GM06990 (cell line): ENCODE measurements at regions not wholly inside any gene's neighbourhood (a gene's known extent, or its start where the extent isn't known, plus 50 kb on each side); places are given as distances from the start of the nearest gene placed in this dataset.

Experiments
- DNase-seq: peaks from one replicate; pipeline ENCODE4 v3.0.0-alpha.2; 2011; ENCODE audit not compliant: insufficient read length; ENCODE audit errors: extremely low read depth
- H3K27me3 ChIP-seq: replicated peaks from 2 replicates; pipeline ENCODE4 v1.6.0; 2011; ENCODE audit warnings: low read length; ENCODE audit not compliant: control insufficient read depth, insufficient read depth
- H3K36me3 ChIP-seq: 2 replicates; pipeline ENCODE4 v1.5.1; 2011; ENCODE audit warnings: low read length; ENCODE audit not compliant: control insufficient read depth, insufficient read depth
- H3K4me3 ChIP-seq: replicated peaks from 2 replicates; pipeline ENCODE4 v1.5.1; 2011; ENCODE audit warnings: low read depth, mild to moderate bottlenecking, control low read depth, low read length
- TF ChIP-seq, protein P1 (sequence below): IDR thresholded peaks from 2 replicates; pipeline ENCODE4 v1.5.1; 2011; ENCODE audit warnings: low read length, control low read depth, mild to moderate bottlenecking, inconsistent platforms; ENCODE audit not compliant: insufficient read depth, poor library complexity, severe bottlenecking

- no peak overlapping the region for H3K4me3 ChIP-seq
- TF ChIP-seq, protein P1, sequence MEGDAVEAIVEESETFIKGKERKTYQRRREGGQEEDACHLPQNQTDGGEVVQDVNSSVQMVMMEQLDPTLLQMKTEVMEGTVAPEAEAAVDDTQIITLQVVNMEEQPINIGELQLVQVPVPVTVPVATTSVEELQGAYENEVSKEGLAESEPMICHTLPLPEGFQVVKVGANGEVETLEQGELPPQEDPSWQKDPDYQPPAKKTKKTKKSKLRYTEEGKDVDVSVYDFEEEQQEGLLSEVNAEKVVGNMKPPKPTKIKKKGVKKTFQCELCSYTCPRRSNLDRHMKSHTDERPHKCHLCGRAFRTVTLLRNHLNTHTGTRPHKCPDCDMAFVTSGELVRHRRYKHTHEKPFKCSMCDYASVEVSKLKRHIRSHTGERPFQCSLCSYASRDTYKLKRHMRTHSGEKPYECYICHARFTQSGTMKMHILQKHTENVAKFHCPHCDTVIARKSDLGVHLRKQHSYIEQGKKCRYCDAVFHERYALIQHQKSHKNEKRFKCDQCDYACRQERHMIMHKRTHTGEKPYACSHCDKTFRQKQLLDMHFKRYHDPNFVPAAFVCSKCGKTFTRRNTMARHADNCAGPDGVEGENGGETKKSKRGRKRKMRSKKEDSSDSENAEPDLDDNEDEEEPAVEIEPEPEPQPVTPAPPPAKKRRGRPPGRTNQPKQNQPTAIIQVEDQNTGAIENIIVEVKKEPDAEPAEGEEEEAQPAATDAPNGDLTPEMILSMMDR: no peak
- no peak for DNase-seq
- no peaks in the 10 kb centered on the region for H3K36me3 ChIP-seq
- H3K27me3 ChIP-seq: no peaks in the 10 kb centered on the region
Measured at GRCh38 chr1:69320757-69321211, 246.9 kb upstream of the LRRC7 start.

DNA sequence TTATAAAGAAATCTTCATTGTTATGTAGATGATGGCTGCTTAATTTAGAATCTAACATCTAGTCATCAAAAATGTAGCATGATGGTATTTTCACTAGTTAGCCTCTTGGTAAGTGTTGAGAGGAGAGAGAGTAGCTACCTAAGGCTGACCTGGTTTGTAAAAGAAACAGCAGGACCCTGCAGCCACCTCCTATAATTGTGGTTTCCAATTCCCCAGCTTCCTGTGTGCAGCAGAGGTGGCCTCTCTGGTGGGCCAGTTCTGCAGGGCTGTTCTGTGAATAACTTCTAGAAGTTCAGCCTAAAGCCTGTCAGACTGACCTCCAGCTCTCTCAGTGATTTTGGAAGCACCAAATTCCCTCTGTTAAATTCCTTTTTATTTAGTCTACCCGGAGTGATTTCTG is 246.4 kb upstream of the LRRC7 start:
- no peak for DNase-seq
- Histone ChIP-seq H3K36me3 (no peaks in the 10 kb centered on the region), H3K4me3 (no peak overlapping the region), H3K27me3 (no peaks in the 10 kb centered on the region)
- TF ChIP-seq, protein P1: no peak

- no peaks in the 10 kb centered on the region for H3K27me3 ChIP-seq
- no peak for DNase-seq
- TF ChIP-seq, protein P1: no peak
- H3K4me3 ChIP-seq: no peak overlapping the region
- no peaks in the 10 kb centered on the region for H3K36me3 ChIP-seq
Measured at GRCh38 chr1:69328186-69328585, 239.5 kb upstream of the LRRC7 start.

GRCh38 chr1:69363236-69363635 is 204.5 kb upstream of the LRRC7 start:
- H3K4me3 ChIP-seq: no peak overlapping the region
- H3K27me3 ChIP-seq: no peaks in the 10 kb centered on the region
- no peak for DNase-seq
- TF ChIP-seq, protein P1: no peak
- no peaks in the 10 kb centered on the region for H3K36me3 ChIP-seq

DNA sequence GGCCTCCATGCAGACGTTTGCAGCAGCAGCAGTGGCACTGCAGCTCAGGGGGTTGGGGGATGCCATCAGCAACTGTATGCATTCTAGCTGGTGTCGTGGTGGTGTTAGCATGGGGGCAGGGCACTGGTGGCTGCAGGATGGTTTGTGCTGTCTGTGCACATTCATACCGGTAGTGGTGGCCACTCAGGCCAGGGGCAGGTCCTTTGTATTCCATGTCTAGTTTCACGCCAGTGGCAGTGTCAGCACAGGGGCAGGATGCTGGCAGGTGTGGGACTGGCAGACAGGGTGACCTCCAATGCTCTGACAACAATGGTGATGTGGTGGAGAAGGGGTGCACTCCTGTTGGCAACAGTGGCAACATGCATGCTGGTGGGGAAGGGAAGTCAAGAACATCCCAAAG is 194.2 kb upstream of the LRRC7 start:
- TF ChIP-seq, protein P1: no peak
- DNase-seq: no peak
- Histone ChIP-seq H3K27me3 (no peaks in the 10 kb centered on the region), H3K4me3 (no peak overlapping the region), H3K36me3 (no peaks in the 10 kb centered on the region)

DNA sequence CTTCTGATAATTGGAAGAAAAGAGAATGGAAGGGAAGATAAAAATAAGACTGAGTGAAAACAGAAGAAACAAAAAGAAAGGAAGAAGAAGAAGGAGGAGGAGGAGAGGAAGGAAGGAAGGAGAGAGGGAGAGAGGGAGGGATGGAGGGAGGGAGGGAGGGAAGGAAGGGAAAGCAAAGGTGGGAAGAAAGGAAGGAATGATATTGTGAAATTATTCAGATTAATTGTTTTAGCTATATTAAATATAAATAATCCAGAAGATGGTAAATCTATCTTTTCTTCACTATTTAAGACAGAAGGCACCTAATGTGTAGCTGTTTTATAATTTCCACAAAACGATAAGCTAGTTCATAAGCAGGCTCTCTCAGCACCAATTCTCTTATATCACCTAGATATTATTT is 191.3 kb upstream of the LRRC7 start:
- Histone ChIP-seq H3K27me3 (no peaks in the 10 kb centered on the region), H3K4me3 (no peak overlapping the region), H3K36me3 (no peaks in the 10 kb centered on the region)
- no peak for DNase-seq
- TF ChIP-seq, protein P1: no peak
